ENCODE measurements at regions not wholly inside any gene's neighbourhood (a gene's known extent, or its start where the extent isn't known, plus 50 kb on each side); places are given as distances from the start of the nearest gene placed in this dataset.
"Not testable (repeated sequence)": the region's sequence is repeated elsewhere in the genome, so short reads cannot be mapped to it uniquely, and the experiment has no call there.

DNA sequence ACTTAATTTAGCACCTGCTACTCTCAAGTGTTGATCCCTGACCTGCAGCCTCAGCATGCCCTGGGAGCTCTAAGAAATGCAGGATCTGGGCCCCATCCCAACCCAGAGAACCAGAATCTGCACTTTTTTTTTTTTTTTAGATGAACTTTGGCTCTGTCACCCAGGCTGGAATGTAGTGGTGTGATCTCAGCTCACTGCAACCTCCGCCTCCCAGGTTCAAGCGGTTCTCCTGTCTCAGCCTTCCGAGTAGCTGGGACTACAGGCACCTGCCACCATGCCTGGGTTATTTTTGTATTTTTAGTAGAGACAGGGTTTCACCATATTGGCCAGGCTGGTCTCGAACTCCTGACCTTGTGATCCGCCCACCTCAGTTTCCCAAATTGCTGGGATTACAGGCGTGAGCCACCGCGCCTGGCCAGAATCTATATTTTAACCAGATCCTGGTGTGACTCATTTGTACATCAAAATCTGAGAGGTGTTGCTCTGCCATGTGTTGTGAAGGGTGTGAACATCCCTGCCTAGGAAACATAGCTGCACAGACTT lies 92.4 kb upstream of the SH3BP4 start:
- not testable (repeated sequence) for TF ChIP-seq POLR2A (IDR thresholded peaks at IDR 0.05); POLR2AphosphoS5 (IDR thresholded peaks at IDR 0.05; ENCODE audit: insufficient read depth in 1 of 2, low read depth in 1 of 2)
- TF ChIP-seq, protein P1, sequence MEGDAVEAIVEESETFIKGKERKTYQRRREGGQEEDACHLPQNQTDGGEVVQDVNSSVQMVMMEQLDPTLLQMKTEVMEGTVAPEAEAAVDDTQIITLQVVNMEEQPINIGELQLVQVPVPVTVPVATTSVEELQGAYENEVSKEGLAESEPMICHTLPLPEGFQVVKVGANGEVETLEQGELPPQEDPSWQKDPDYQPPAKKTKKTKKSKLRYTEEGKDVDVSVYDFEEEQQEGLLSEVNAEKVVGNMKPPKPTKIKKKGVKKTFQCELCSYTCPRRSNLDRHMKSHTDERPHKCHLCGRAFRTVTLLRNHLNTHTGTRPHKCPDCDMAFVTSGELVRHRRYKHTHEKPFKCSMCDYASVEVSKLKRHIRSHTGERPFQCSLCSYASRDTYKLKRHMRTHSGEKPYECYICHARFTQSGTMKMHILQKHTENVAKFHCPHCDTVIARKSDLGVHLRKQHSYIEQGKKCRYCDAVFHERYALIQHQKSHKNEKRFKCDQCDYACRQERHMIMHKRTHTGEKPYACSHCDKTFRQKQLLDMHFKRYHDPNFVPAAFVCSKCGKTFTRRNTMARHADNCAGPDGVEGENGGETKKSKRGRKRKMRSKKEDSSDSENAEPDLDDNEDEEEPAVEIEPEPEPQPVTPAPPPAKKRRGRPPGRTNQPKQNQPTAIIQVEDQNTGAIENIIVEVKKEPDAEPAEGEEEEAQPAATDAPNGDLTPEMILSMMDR (IDR thresholded peaks at IDR 0.05) = not testable (repeated sequence)

Data from vagina (tissue), 2 donors.